IPS-20b (cell line): ENCODE measurements at regions not wholly inside any gene's neighbourhood (a gene's known extent, or its start where the extent isn't known, plus 50 kb on each side); places are given as distances from the start of the nearest gene placed in this dataset.

Source experiments
- H3K27ac ChIP-seq: one replicate; pipeline ENCODE4 v1.5.1; 2013; ENCODE audit warnings: low read length
- H3K27me3 ChIP-seq: 2 replicates; pipeline ENCODE4 v1.6.1; 2013; ENCODE audit warnings: mild to moderate bottlenecking, low read length, inconsistent platforms; ENCODE audit not compliant: insufficient read depth
- H3K36me3 ChIP-seq: 2 replicates; pipeline ENCODE4 v1.6.1; 2013; ENCODE audit warnings: low read depth, mild to moderate bottlenecking, inconsistent platforms, low read length, moderate library complexity; ENCODE audit not compliant: insufficient read depth
- H3K4me1 ChIP-seq: 2 replicates; pipeline ENCODE4 v1.6.1; 2013; ENCODE audit warnings: mild to moderate bottlenecking, control low read depth, inconsistent platforms, low read length, moderate library complexity; ENCODE audit not compliant: insufficient read depth
- H3K4me3 ChIP-seq: 2 replicates; pipeline ENCODE4 v1.5.1; 2013; ENCODE audit warnings: mild to moderate bottlenecking, low read length, inconsistent platforms
- H3K9ac ChIP-seq: 2 replicates; pipeline ENCODE4 v1.6.1; 2013; ENCODE audit warnings: low read depth, mild to moderate bottlenecking, inconsistent platforms, low read length, moderate library complexity
- H3K9me3 ChIP-seq: 2 replicates; pipeline ENCODE4 v1.6.1; 2013; ENCODE audit warnings: mild to moderate bottlenecking, low read depth, low read length, inconsistent platforms; ENCODE audit not compliant: insufficient read depth

DNA sequence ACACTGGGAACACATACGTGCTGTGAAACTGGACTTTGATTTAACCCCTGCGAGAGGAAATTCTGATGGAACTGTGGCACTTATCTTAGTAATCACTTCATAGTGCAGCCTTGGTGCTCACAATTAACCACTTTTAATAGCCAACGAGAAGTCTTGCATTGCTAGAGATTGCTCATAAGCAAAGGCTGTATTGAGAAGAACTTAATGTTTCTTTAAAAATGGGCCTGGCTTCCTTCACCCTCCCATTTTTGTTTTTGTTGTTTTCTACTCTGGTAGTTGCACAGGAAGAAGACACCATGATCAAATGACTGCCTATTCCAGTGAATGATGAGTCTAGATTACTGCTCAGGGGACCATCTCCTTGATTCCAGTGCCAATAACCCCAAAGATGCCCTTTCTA, 52.5 kb upstream of the NKAP start:
- H3K27ac ChIP-seq: no peak overlapping the region
- no peaks in the 10 kb centered on the region for H3K36me3 ChIP-seq
- no peak overlapping the region for H3K4me3 ChIP-seq
- no peak overlapping the region for H3K9ac ChIP-seq
- no peaks in the 10 kb centered on the region for H3K9me3 ChIP-seq
- no peaks in the 10 kb centered on the region for H3K4me1 ChIP-seq
- H3K27me3 ChIP-seq: peaks cover 100% of the 10 kb centered on the region
